ENCODE measurements at regions not wholly inside any gene's neighbourhood (a gene's known extent, or its start where the extent isn't known, plus 50 kb on each side); places are given as distances from the start of the nearest gene placed in this dataset.
"Not testable (repeated sequence)": the region's sequence is repeated elsewhere in the genome, so short reads cannot be mapped to it uniquely, and the experiment has no call there.

DNA sequence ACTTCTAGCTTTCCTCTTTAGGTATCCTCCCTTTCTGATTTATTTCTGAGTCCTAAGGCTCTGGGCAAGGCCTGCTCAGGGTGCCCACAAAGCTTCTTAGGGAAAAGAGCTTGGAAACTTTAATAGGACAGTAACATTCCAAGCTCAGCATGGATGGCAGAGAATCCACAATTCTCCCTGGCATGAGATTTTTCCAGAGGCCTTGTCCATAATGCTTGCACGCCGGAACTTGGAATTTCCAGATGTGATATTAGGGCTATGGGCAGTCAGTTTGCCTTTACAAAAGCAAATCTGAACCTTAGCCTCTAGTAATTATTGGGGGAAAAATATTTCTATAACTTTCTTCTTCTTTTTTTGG is 139.0 kb upstream of the RBMS3 start:
- in situ Hi-C loops (cut with HindIII; ENCODE audit: low sequenced_read_pairs), result no loop called here

DNA sequence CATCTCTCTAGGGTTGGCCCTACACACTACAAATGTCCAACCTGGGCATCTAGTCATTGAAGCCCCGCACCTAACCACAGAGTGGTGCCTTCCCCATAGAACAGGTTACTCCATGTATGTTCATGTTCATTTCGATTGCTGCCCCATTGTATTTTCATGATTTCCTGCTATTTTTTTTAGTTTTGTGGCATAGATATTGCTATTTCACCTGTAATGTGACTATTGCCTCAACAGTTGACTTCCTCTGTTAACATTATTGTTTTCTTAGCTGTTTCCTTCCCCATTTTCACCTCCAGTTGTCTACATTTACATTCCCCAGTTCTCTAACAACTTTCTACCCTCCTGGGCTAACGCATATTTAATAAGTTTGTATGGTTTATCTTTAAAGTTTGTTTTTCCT is 137.7 kb upstream of the RBMS3 start:
- in situ Hi-C loops (cut with HindIII; ENCODE audit: low sequenced_read_pairs), result no loop called here
- no peak for DNase-seq (ENCODE audit: low spot score)

More for the DNA sequence above, 139.0 kb upstream of the RBMS3 start:
- no peak for DNase-seq (ENCODE audit: low spot score)

DNA sequence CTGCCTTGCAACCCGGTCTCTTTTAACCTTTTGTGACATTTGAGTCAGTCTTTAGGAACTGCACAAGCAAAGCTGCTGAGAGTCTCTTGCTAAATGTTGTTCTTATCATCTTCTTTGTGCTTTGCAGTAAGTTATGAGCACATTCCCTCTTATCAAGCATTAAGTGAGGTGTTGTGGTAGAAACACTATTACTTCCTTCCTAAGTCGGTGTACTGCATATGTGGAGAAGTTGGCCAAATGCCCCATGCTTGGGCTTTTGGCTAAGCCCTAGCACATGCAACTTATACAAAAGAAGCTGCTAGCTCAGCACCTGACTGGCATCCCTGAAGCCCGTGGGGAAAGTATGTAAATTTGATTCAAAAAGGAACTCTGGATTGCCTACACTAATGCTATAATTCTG is 136.5 kb upstream of the RBMS3 start:
- DNase-seq (ENCODE audit: low spot score), result no peak
- in situ Hi-C loops (cut with HindIII; ENCODE audit: low sequenced_read_pairs), result no loop called here

DNA sequence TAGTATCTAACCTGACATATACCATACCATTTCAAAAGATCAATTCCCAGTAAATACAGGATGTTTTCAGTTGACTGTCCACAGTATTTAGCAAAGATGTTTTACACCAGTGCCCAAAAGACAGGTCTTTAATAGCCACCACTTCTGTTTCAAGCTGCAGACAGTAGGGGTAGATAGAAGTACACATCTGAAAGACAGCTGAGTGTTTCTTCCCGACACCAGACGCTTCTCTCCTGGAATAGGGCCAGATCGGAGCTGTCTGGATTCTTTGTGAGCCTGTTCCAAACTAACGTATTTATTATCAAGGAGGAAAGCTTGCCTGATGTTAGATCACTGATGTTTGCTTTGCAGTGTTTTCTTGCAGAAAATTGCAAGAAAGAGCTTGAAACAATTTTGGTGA is 136.1 kb upstream of the RBMS3 start:
- DNase-seq (ENCODE audit: low spot score), result no peak
- in situ Hi-C loops (cut with HindIII; ENCODE audit: low sequenced_read_pairs), result no loop called here

DNA sequence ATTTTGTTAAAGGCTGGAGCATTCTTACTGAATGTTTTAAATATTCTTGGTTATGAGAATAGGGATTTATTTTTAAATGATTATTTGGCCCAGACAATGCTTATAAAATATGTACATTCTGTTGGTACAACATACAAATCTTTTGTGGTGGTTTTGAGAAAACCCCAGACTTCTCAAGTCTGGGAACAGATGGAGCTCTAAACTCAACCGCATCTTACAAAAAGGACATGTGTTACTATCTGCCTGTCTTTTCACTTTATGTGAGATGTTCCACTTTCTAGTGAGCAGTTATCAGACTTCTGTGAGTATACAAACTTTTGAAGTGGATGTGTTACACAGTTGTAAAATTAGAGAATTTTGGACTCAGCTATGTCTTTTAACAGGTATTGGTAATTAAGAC is 135.5 kb upstream of the RBMS3 start:
- no peak for DNase-seq (ENCODE audit: low spot score)
- in situ Hi-C loops (cut with HindIII; ENCODE audit: low sequenced_read_pairs), result no loop called here

DNA sequence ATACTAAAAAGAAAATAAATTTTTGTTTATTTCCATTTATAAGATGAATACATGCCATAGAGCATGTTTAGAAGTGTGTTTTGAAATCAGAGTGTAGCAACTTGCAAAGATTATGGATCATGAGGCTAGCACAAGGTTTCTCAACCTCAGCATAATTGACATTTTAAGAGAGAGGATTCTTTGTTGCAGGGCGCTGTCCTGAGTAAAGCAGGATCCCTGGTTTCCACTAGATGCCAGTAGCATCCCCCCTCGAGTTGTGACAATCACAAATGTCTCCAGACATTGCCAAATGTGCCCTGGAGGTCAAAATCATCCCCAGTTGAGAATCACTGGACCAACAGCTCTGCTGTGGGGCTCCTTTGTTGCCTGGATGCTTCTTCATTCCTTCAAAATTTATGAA is 128.5 kb upstream of the RBMS3 start:
- DNase-seq (ENCODE audit: low spot score), result no peak
- in situ Hi-C loops (cut with HindIII; ENCODE audit: low sequenced_read_pairs), result no loop called here

DNA sequence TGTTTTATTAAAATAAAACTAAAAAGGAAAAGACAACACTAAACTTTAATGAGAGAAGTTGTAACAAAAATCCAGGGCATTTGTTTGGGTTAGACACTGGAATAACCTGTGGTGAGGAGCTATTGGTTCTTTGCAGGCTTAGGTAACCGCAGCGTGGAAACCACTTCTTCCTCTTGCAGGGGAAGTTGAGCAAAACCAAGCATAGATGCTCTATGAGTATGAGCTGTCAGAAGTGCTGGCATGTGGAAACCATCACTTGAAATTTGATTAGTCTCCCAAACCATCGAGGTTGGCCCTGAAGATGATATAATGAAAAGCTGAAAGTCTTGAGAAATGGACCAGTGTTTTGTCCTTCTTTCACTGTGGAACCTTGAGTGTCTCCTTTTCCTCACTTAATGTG is 127.1 kb upstream of the RBMS3 start:
- no peak for DNase-seq (ENCODE audit: low spot score)
- in situ Hi-C loops (cut with HindIII; ENCODE audit: low sequenced_read_pairs), result no loop called here

DNA sequence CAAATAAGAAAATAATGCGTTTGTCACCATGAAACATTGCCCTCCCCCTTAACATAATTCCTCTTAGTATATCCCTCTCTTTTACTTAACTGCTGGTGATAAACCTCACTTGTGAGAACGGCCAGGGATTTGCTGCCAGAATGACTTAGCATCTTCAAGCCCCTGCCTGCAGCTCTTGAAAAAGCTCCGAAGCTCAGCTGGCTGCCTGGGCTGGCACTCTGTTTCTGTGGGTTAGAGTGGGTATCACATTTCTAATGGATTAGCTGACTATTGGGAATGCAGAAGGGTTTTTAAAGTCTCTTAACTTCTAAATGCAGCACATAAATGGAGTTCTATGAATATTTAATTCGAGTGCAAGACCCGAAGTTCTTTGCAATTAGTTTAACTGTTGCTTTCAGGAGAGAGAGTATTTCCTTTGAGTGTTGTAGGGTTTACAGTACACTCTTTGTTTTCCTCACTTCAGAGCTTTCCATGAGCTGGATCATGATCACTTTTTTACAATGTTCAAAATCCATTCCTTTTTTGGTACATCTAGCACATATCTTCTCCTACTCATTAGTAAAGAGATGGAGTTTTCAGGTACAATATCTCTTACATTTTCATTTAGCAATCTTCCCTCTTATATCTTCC is 124.7 kb upstream of the RBMS3 start:
- in situ Hi-C loops (cut with HindIII; ENCODE audit: low sequenced_read_pairs), result no loop called here
- DNase-seq (ENCODE audit: low spot score), result no peak

DNA sequence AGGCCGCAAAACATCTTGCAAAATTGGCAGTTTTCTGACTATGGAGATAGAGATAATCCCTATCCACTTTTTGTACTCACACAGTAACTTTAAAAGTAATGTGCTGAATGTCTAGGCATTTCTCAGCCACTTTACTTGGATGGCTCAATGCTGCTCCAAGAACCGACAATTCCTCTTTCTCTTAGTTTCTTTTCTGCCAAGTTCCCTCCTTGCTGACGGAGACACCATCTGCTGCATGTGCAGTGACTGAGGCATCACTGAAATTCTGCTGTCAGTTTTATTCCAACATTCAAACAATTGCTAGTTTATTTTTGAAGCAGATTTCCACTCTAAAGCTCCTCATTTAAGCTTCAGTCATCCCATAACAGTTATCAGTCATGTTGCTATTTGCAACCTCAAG is 116.0 kb upstream of the RBMS3 start:
- in situ Hi-C loops (cut with HindIII; ENCODE audit: low sequenced_read_pairs), result no loop called here
- no peak for DNase-seq (ENCODE audit: low spot score)

DNA sequence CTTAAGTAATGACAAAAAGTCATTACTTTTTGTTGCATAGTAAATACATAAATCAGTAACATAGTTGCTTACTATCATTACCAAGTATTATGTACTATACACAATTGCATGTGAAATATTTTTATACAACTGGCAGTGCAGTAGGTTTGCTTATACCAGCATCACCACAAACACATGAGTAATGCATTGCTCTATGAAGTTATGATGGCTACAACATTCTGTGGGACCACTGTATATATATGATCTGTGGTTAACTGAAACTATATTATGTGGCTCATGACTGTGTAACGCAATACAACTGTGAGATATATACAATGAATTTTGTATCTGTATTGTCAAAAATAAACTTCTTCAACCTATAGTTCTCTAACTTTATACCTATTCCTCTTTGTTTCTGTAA is 113.7 kb upstream of the RBMS3 start:
- in situ Hi-C loops (cut with HindIII; ENCODE audit: low sequenced_read_pairs), result no loop called here

DNA sequence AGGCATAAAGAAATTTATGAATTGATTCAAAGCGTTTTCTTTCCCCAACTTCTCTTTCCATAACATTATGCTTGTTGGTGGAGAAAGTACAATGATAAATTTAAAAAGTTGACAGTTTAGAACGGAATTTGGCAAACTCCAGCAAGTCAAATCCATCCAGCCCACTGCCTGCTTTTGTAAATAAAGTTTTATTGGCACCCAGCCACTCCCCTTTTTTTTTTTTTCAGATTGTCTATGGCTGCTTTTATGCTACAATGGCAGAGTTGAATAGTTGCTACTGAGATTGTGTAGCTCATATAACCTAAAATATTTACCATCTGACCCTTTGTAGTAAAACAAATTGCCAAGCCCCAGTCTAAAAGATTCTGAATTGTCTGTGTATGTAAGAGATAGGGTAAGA is 112.8 kb upstream of the RBMS3 start:
- DNase-seq (ENCODE audit: low spot score), result no peak
- in situ Hi-C loops (cut with HindIII; ENCODE audit: low sequenced_read_pairs), result no loop called here

More for the DNA sequence above, 113.7 kb upstream of the RBMS3 start:
- no peak for DNase-seq (ENCODE audit: low spot score)

DNA sequence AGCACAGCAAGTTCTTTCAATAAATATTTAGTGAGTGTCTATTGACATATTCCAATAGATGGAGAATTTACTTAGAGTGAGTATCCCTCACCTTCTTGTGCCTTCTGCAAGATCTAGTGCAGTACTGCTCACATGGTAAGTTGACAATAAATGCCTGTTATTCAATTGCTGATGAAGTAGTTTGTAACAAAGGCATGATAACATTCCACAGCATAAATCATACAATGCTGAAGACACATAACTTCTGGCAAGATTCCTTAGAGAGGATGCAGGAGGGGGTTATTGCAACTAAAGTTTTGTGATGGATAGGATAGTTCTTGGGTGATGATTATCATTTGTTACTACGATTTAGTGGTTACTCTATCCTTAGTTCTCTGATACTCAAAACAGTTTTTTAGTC is 112.2 kb upstream of the RBMS3 start:
- no peak for DNase-seq (ENCODE audit: low spot score)
- in situ Hi-C loops (cut with HindIII; ENCODE audit: low sequenced_read_pairs), result no loop called here

DNA sequence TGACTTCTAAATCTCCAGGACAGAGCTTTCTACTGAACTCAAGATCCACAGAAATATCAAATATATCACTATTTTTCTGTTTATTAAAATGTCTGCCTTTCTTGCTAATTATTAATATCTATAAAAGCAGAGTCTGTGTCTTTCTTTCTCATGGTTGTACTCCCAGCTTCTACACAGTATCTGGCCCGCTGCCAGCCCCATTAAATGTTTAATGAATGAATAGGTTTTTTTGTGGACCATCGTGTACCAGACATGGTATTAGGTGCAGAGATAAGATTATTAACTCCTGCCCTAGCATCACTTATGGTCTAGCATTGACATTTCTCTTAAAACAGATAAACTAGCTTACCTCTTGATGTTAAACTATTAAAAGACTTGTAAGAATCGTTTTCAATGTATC is 111.4 kb upstream of the RBMS3 start:
- in situ Hi-C loops (cut with HindIII; ENCODE audit: low sequenced_read_pairs), result no loop called here
- no peak for DNase-seq (ENCODE audit: low spot score)

DNA sequence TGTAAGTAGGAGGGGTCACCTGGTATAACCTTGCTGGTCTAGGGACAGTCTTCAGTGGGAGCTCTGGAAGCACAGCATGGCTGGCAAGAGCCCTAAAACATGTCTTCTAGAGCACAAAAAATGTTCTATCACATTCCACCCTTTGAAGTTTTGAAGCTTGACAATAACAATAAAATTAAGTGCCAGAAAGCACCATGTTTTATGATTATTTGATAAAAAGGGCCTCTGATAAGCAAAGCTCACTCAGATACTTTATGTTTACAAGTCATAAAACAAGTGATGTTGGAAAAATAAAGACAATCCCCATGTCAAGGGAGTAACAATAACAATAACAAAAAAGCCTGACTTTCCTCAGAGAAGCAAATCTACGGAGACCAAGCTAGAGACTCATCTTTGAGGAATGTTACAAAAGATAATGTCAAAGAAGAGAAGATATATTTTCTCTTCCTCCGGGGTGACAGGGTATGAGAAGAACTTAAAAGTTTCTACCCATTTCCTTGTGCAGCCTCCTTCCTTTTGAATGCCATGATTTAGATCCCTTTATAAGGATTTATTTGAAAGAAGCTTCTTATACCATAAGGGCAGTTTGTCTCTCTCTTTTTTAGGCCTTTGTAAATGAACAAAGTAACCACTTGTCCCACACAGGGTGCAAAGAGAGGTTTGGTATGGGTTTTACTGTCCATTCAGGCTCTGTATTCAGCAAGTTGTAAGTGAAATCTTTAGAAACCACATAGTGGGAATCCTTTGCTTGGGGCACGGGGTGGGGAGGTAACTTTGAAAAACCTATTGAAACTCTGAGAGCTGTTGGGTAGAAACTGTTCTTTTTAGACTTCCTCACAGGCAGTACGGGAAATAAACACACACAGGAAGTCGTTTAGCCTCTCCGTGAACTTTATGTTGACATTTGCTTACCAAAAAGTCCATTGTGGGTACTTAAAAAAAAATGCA is 109.6 kb upstream of the RBMS3 start:
- in situ Hi-C loops (cut with HindIII; ENCODE audit: low sequenced_read_pairs), result no loop called here
- DNase-seq (ENCODE audit: low spot score), result no peak

DNA sequence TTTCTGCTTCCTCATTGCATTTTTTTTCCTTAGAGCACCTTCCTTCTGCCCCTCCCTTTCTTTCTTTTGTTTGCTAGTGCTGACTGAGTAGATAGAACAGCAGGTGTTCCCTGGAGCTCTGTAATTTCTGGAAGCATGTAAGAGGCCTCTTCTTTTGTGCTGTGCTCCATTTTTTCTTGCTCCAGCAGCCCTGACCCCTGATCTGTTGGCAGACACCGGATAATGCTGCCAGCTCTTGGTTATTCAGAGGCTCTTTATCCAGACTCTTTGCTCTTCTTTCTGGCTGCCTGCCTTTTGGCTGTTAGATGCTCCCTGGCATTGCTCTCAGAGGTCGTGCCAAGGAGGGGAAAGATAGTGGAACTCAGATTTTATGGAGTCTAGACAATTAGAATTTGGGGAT is 104.4 kb upstream of the RBMS3 start:
- in situ Hi-C loops (cut with HindIII; ENCODE audit: low sequenced_read_pairs), result no loop called here
- DNase-seq (ENCODE audit: low spot score), result peak; percentile 37

DNA sequence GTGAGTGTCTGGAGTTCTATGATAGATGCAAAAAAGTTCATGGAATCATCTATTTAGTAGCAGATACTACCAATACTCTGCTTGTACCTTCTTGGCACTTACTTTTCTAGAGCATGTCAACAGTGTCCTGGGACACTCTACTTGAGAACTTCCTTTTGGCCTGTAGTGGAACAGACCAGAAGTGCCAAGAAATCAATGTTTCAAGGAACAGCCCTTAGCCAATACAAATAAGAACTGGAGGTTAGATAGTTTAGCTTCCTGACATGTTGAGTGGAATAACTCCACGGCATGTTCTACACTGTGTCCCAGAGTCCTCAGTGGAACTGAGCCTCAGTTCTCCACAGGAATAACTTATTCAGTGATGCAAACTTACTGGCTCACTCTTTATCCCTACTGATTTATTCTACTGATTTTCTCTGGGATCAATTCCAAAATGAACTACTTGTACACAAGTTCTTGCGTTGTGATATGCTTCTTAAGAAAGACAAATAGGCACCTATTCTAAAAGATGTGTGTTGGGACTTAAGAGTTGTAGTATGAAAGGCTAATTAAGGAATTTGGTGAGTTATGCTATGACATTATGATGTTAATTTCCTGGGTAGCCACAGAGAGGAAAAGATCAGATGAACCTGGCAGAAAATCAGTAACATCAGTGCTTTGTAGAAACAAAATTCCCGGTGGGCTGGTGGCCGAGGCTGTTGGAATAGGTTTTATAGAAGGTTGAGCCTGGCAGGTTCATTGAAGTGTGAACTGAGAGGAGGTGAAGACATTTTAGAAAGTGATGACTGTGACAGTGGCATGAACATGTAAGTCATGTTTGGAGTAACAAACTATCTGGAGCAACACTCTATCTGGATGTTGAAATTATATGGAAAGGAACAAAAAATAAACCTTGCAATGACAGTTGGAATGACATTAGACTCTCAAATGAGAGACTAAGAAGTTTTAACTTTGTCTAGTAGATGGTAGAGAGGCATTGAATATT is 101.8 kb upstream of the RBMS3 start:
- in situ Hi-C loops (cut with HindIII; ENCODE audit: low sequenced_read_pairs), result no loop called here
- no peak for DNase-seq (ENCODE audit: low spot score)

DNA sequence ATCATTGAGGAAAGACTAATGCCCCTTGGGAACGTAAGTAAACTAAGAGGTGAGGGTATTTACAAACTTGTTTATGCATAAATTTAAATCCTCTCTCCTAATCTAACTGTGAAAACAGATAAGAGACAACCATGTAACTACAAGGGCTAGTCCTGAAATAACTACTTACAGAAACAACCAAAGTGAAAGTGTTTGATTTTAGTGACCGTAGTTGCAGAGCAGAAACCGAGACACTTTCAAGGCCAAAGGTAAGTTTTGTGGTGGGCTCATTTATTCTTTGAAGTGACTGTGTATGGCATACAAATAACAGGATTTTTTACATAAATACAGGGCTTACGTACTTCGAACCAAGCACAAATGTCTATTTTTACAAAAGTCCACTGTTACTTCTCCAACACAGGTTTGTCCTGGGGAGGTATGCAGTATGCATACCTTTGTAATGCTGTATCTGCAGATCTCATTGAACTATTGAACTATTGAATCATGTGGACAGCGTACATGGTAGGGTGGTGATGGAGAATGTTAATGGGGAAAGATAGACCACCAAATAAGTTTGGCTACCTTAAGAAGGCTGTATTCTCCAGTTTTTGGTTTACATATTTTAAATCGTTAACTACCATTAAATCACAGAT is 99.6 kb upstream of the RBMS3 start:
- DNase-seq (ENCODE audit: low spot score), result no peak
- in situ Hi-C loops (cut with HindIII; ENCODE audit: low sequenced_read_pairs), result no loop called here

DNA sequence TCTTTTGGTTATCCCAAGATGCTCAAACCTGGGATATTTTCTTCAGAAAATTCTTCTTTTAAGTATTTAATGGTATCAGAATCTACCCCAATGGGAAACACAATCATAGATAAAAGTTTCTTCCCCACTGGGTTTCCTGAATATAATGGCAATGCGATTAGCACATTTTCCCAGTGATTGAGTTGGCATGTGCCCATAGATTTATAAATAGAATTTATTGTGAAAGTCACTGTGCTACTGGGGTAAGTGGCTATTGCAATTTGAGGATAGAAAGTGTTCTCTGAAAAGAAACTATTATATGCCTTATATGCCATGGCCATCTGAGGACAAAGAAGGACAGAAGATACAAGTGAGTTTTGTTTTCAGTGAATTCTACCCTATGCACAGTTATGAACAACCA is 99.0 kb upstream of the RBMS3 start:
- DNase-seq (ENCODE audit: low spot score), result no peak
- in situ Hi-C loops (cut with HindIII; ENCODE audit: low sequenced_read_pairs), result no loop called here

DNA sequence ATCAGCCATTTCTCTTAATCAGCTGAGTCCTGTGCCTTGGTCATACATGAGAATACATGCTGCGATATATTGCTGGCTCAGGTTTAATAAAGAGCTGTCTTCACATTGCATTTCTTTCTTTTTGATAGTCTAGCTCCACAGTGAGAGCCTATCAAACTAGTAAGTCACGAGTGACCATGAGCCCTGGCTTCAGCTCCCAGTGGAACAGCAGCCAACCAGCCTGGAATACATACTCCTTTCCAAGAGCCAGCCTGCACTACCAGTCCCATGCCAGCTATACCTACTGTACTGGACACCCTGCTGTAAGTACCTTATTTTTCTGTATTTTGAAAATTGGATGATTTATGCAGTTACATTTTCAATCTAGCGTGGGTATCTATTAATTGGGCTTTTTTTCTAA is 98.0 kb upstream of the RBMS3 start:
- in situ Hi-C loops (cut with HindIII; ENCODE audit: low sequenced_read_pairs); DNase-seq (ENCODE audit: low spot score): not testable (repeated sequence)

Measured in G401 (cell line).